H1 (cell line): ENCODE measurements at regions not wholly inside any gene's neighbourhood (a gene's known extent, or its start where the extent isn't known, plus 50 kb on each side); places are given as distances from the start of the nearest gene placed in this dataset.

Experiments used
- CTCF ChIA-PET: fragments of 300-600 bp; sonication (Branson Sonifier 250); formaldehyde crosslinking; loops from one replicate; lab custom pipeline; 2021; ENCODE audit not compliant: partially characterized antibody; lab: Charles Lee
- POLR2A ChIA-PET: fragments of 300-600 bp; sonication (Branson Sonifier 250); formaldehyde crosslinking; loops from one replicate; lab custom pipeline; 2021; ENCODE audit warnings: inconsistent platforms; ENCODE audit not compliant: partially characterized antibody; lab: Charles Lee
- DNase-seq, 2 experiments: peaks; one replicate each; pipeline versions ENCODE4 v3.0.0 to v3.0.0-alpha.2; 2010 to 2022; ENCODE audit warnings: low spot score in 2 of 2, low read depth in 1 of 2, mixed read lengths in 1 of 2
- FAIRE-seq: peaks from 2 replicates; lab custom pipeline; 2011; peaks lifted over from hg19 to GRCh38; lab: Jason Lieb, UNC
- H2AFZ ChIP-seq: 2 replicates; pipeline ENCODE4 v1.8.1; 2012; ENCODE audit warnings: low read length, inconsistent platforms
- H2AK5ac ChIP-seq: 2 replicates; pipeline ENCODE4 v1.6.1; 2013; ENCODE audit warnings: low read depth, low read length
- H2BK120ac ChIP-seq: replicated peaks from 2 replicates; pipeline ENCODE3; 2013; ENCODE audit warnings: low read depth, low read length, inconsistent platforms
- H2BK12ac ChIP-seq: 2 replicates; pipeline ENCODE4 v1.6.1; 2013; ENCODE audit warnings: low read depth, low read length
- H2BK15ac ChIP-seq: 2 replicates; pipeline ENCODE4 v1.6.1; 2013; ENCODE audit warnings: low read length
- H2BK20ac ChIP-seq: 2 replicates; pipeline ENCODE4 v1.6.1; 2013; ENCODE audit warnings: low read length
- H2BK5ac ChIP-seq: 2 replicates; pipeline ENCODE4 v1.6.1; 2013; ENCODE audit warnings: low read depth, low read length
- H3K14ac ChIP-seq: 2 replicates; pipeline ENCODE4 v1.6.1; 2013; ENCODE audit warnings: inconsistent platforms; ENCODE audit not compliant: insufficient read length
- H3K18ac ChIP-seq: 2 replicates; pipeline ENCODE4 v1.6.1; 2013; ENCODE audit warnings: low read length; ENCODE audit errors: extremely low read depth
- H3K23ac ChIP-seq: 2 replicates; pipeline ENCODE4 v1.6.1; 2013; ENCODE audit warnings: inconsistent platforms; ENCODE audit not compliant: insufficient read length
- H3K23me2 ChIP-seq: 2 replicates; pipeline ENCODE4 v1.6.1; 2013; ENCODE audit warnings: low read depth, low read length
- H3K27ac ChIP-seq: 2 replicates; pipeline ENCODE4 v1.6.1; 2011; ENCODE audit warnings: low read depth, low read length, inconsistent platforms
- H3K27me3 ChIP-seq, 4 experiments: replicated peaks in 1 of 4; 1 replicate in 1 of 4; 2 replicates in 3 of 4; pipeline versions ENCODE4 v1.6.1 to v1.8.1; 2011 to 2013; ENCODE audit warnings: low read length in 3 of 4, mild to moderate bottlenecking in 3 of 4, inconsistent platforms in 2 of 4, mixed read lengths in 2 of 4, moderate library complexity in 1 of 4; ENCODE audit not compliant: control insufficient read depth in 3 of 4, insufficient read depth in 3 of 4; ENCODE audit errors: extremely low read depth in 1 of 4
- H3K36me3 ChIP-seq, 4 experiments: 2 replicates each; pipeline versions ENCODE4 v1.6.1 to v1.8.1; 2011 to 2013; ENCODE audit warnings: mild to moderate bottlenecking in 4 of 4, low read length in 3 of 4, moderate library complexity in 2 of 4, control low read depth in 1 of 4, inconsistent platforms in 1 of 4; ENCODE audit not compliant: insufficient read depth in 4 of 4, control insufficient read depth in 2 of 4
- H3K4ac ChIP-seq: replicated peaks from 2 replicates; pipeline ENCODE3; 2013; ENCODE audit warnings: low read length, low read depth, mixed read lengths, inconsistent platforms; ENCODE audit not compliant: insufficient read length
- H3K4me1 ChIP-seq, 4 experiments: replicated peaks in 1 of 4; 1 replicate in 1 of 4; 2 replicates in 3 of 4; pipeline versions ENCODE4 v1.6.1 to v1.8.1; 2011 to 2013; ENCODE audit warnings: low read length in 3 of 4, inconsistent platforms in 2 of 4, mixed read lengths in 1 of 4; ENCODE audit not compliant: insufficient read depth in 4 of 4, control insufficient read depth in 3 of 4
- H3K4me2 ChIP-seq, 2 experiments: 2 replicates each; pipeline versions ENCODE4 v1.6.1 to v1.8.1; 2011 to 2013; ENCODE audit warnings: low read depth in 2 of 2, low read length in 2 of 2, control low read depth in 1 of 2, inconsistent platforms in 1 of 2, mild to moderate bottlenecking in 1 of 2; ENCODE audit not compliant: insufficient read depth in 1 of 2
- H3K4me3 ChIP-seq, 4 experiments: fragments of 200-600, 300-600 bp in 1 of 4; sonication (generic), shearing (Covaris generic), sonication (Bioruptor Twin) in 1 of 4; 2 replicates each; pipeline versions ENCODE4 v1.5.1 to v1.8.1; 2011 to 2016; ENCODE audit warnings: low read length in 4 of 4, low read depth in 3 of 4, control low read depth in 2 of 4, inconsistent platforms in 2 of 4, mild to moderate bottlenecking in 2 of 4, mixed read lengths in 1 of 4, moderate library complexity in 1 of 4; ENCODE audit not compliant: insufficient read depth in 2 of 4; ENCODE audit errors: extremely low read depth in 1 of 4
- H3K56ac ChIP-seq: replicated peaks from 2 replicates; pipeline ENCODE3; 2013; ENCODE audit warnings: low read depth, mild to moderate bottlenecking, mixed read lengths, low read length, inconsistent platforms; ENCODE audit not compliant: insufficient read length
- H3K79me1 ChIP-seq: 2 replicates; pipeline ENCODE4 v1.6.1; 2013; ENCODE audit warnings: low read depth, low read length, control low read depth
- H3K79me2 ChIP-seq, 2 experiments: 2 replicates each; pipeline versions ENCODE4 v1.6.1 to v1.8.1; 2012 to 2013; ENCODE audit warnings: low read length in 2 of 2, mild to moderate bottlenecking in 2 of 2, inconsistent platforms in 1 of 2; ENCODE audit not compliant: insufficient read depth in 2 of 2, control insufficient read depth in 1 of 2
- H3K9ac ChIP-seq, 4 experiments: replicated peaks in 1 of 4; 1 replicate in 1 of 4; 2 replicates in 3 of 4; pipeline versions ENCODE4 v1.6.1 to v1.8.1; 2011 to 2013; ENCODE audit warnings: low read depth in 3 of 4, low read length in 3 of 4, control low read depth in 2 of 4, mild to moderate bottlenecking in 2 of 4, moderate library complexity in 2 of 4, inconsistent platforms in 1 of 4; ENCODE audit errors: extremely low read depth in 1 of 4
- H3K9me3 ChIP-seq, 2 experiments: 2 replicates each; pipeline versions ENCODE4 v1.6.1 to v1.8.1; 2012 to 2013; ENCODE audit warnings: mild to moderate bottlenecking in 2 of 2, moderate library complexity in 2 of 2, control low read depth in 1 of 2, inconsistent platforms in 1 of 2, low read depth in 1 of 2, low read length in 1 of 2, mixed read lengths in 1 of 2; ENCODE audit not compliant: insufficient read depth in 2 of 2
- H4K20me1 ChIP-seq, 2 experiments: replicated peaks in 1 of 2; 2 replicates each; pipeline versions ENCODE3 to v1.8.1; 2011 to 2013; ENCODE audit warnings: inconsistent platforms in 2 of 2, low read length in 2 of 2, mild to moderate bottlenecking in 1 of 2; ENCODE audit not compliant: insufficient read depth in 2 of 2, control insufficient read depth in 1 of 2
- H4K5ac ChIP-seq: 2 replicates; pipeline ENCODE4 v1.6.1; 2013; ENCODE audit warnings: low read length, low read depth, mixed read lengths, inconsistent platforms; ENCODE audit not compliant: insufficient read length
- H4K8ac ChIP-seq: 2 replicates; pipeline ENCODE4 v1.8.0; 2013; ENCODE audit warnings: mild to moderate bottlenecking, moderate library complexity, low read length, inconsistent platforms; ENCODE audit not compliant: insufficient read depth; ENCODE audit errors: extremely low read depth
- H4K91ac ChIP-seq: replicated peaks from 2 replicates; pipeline ENCODE3; 2013; ENCODE audit warnings: low read length, mixed read lengths, inconsistent platforms; ENCODE audit not compliant: insufficient read length
- ASH2L ChIP-seq: fragments of 200-600, 300-600 bp; sonication (generic); IDR thresholded peaks from one replicate; pipeline ENCODE4 v1.7.1; 2017; ENCODE audit warnings: low read length
- HDAC2 ChIP-seq, 2 experiments: fragments of 300-600 bp in 1 of 2; sonication (generic) in 1 of 2; IDR thresholded peaks; 2 replicates each; pipeline ENCODE4 v1.6.1; 2011 to 2012; ENCODE audit warnings: low read depth in 2 of 2, low read length in 2 of 2, mild to moderate bottlenecking in 2 of 2, moderate library complexity in 2 of 2, borderline replicate concordance in 1 of 2, inconsistent platforms in 1 of 2
- KDM1A ChIP-seq: fragments of 200-600, 300-600 bp; sonication (generic); IDR thresholded peaks from 2 replicates; pipeline ENCODE4 v1.7.1; 2016; ENCODE audit warnings: mild to moderate bottlenecking, low read length, borderline replicate concordance
- KDM5A ChIP-seq: fragments of 200-600 bp; IDR thresholded peaks from 2 replicates; pipeline ENCODE4 v1.7.1; 2012; ENCODE audit warnings: mild to moderate bottlenecking, low read length, inconsistent platforms, mixed read lengths
- POLR2AphosphoS5 ChIP-seq: IDR thresholded peaks from 2 replicates; pipeline ENCODE4 v1.6.1; 2011; ENCODE audit warnings: low read depth, low read length
- POU5F1 ChIP-seq: IDR thresholded peaks from 2 replicates; pipeline ENCODE4 v1.6.1; 2011; ENCODE audit warnings: low read depth, mild to moderate bottlenecking, low read length, moderate library complexity
- RBBP5 ChIP-seq: IDR thresholded peaks from 2 replicates; pipeline ENCODE4 v1.7.1; 2012; ENCODE audit warnings: low read depth, mild to moderate bottlenecking, inconsistent platforms, low read length, moderate library complexity, borderline replicate concordance
- RNF2 ChIP-seq: fragments of 200-900, 300-1000 bp; sonication (generic); IDR thresholded peaks from 2 replicates; pipeline ENCODE4 v1.7.1; 2016; ENCODE audit warnings: borderline replicate concordance, low read depth, mild to moderate bottlenecking, antibody characterized with exemption, low read length; ENCODE audit not compliant: poor library complexity, severe bottlenecking; ENCODE audit errors: missing control alignments
- WGBS, 2 experiments: shearing (Covaris generic) in 1 of 2; methylation state at CpG; one replicate each; pipeline versions ENCODE4 v1.1.6 to v1.1.7; 2013 to 2015; ENCODE audit warnings: low lambda C conversion rate in 2 of 2, mixed read lengths in 2 of 2, inconsistent platforms in 1 of 2, low coverage in 1 of 2, missing lambda C conversion rate in 1 of 2; ENCODE audit not compliant: insufficient replicate concordance in 2 of 2, insufficient coverage in 1 of 2, insufficient read length in 1 of 2; ENCODE audit errors: extremely low coverage in 1 of 2, missing lambda C conversion rate in 1 of 2; 5-methylcytosine and 5-hydroxymethylcytosine counted together

DNA sequence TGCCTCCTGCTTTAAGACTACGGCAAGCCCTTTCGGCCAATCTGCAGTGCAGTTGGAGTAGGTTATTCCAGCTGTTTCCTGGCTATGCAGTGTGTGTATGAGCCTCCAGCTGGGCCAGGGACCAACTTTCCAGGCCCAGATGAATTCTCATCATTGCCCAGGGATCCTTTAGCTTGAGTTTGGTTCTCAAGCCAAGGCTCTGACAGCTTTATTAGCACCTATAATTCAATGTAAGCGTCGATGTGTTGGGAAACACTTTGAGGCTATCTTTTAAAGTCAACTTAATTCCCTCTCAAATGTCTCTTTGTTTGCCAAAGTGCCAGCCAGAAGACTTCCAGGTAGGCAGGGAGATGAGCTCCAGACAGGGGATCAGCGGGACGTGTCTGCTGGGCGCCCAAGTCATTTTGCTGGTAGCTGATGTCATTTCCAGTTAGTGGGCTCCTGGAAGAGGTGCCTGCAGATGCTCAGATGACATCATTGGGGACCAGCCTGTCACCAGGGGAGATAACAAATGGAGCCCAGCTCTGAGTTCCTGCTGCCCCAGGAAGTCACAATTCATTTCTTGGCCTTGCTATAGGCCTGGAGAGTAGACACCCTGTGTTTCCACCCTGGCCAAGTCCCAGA lies 520.4 kb downstream of the SOX6 start:
- no peak overlapping the region for H3K14ac ChIP-seq
- H2BK120ac ChIP-seq = no peak overlapping the region
- no peak overlapping the region for H2BK15ac ChIP-seq
- no peaks in the 10 kb centered on the region for H3K79me1 ChIP-seq
- H3K4me2 ChIP-seq = no peak overlapping the region
- no peak overlapping the region for H2AK5ac ChIP-seq
- H4K91ac ChIP-seq = no peak overlapping the region
- FAIRE-seq = no peak
- no peaks in the 10 kb centered on the region for H3K23me2 ChIP-seq
- no peak overlapping the region for H3K23ac ChIP-seq
- no peak for DNase-seq
- H3K4ac ChIP-seq = no peak overlapping the region
- no peak overlapping the region for H3K18ac ChIP-seq
- WGBS, 2 experiments = 88% methylated on average over 7 of the region's 7 CpGs; no CpG with 5 or more reads in 1 of the 2 experiments
- no peak overlapping the region for H3K27ac ChIP-seq
- H3K36me3 ChIP-seq = no peaks in the 10 kb centered on the region
- H3K79me2 ChIP-seq = no peaks in the 10 kb centered on the region
- no peaks in the 10 kb centered on the region for H3K9me3 ChIP-seq
- ChIA-PET CTCF (interaction anchor here (0.7 to 2.1 kb wide), 8 partner anchors 9 to 186 kb away, joined by 3 to 9 read pairs (median 3); no protein-coding TSS in a partner anchor), POLR2A (no interaction called here)
- no peaks in the 10 kb centered on the region for H3K4me1 ChIP-seq
- no peak overlapping the region for H2BK12ac ChIP-seq
- H2BK20ac ChIP-seq = no peak overlapping the region
- H4K8ac ChIP-seq = no peak overlapping the region
- no peaks in the 10 kb centered on the region for H3K27me3 ChIP-seq
- no peak overlapping the region for H4K5ac ChIP-seq
- no peak overlapping the region for H3K4me3 ChIP-seq
- H2AFZ ChIP-seq = no peak overlapping the region
- H4K20me1 ChIP-seq = no peaks in the 10 kb centered on the region
- no peak overlapping the region for H2BK5ac ChIP-seq
- no peak overlapping the region for H3K9ac ChIP-seq
- no peak overlapping the region for H3K56ac ChIP-seq
- TF ChIP-seq RNF2 = no peak
- TF ChIP-seq KDM1A = no peak
- TF ChIP-seq ASH2L = no peak
- TF ChIP-seq RBBP5 = no peak
- TF ChIP-seq HDAC2 (IDR thresholded peaks at IDR 0.05; ENCODE audit: borderline replicate concordance in 1 of 2, low read depth in 2 of 2, low read length in 2 of 2) = no peak
- TF ChIP-seq KDM5A = no peak
- TF ChIP-seq POU5F1 = no peak
- TF ChIP-seq POLR2AphosphoS5 = no peak
